Neural crest cell (in vitro differentiated cells): ENCODE measurements at regions not wholly inside any gene's neighbourhood (a gene's known extent, or its start where the extent isn't known, plus 50 kb on each side); places are given as distances from the start of the nearest gene placed in this dataset.

Experiments
- DNase-seq: peaks from one replicate; pipeline ENCODE4 v3.0.0; 2021; ENCODE audit warnings: low read depth, mixed read lengths, low spot score
- H3K27ac Mint-ChIP-seq: one replicate; pipeline ENCODE4 v1.8.0; 2021; ENCODE audit warnings: mild to moderate bottlenecking, mixed read lengths; ENCODE audit not compliant: unreplicated experiment
- H3K27me3 Mint-ChIP-seq: 2 replicates; pipeline ENCODE4 v1.8.0; 2021; ENCODE audit warnings: low read depth, mild to moderate bottlenecking, mixed read lengths
- H3K36me3 Mint-ChIP-seq: 2 replicates; pipeline ENCODE4 v1.8.0; 2021; ENCODE audit warnings: low read depth, mild to moderate bottlenecking, mixed read lengths
- H3K4me1 Mint-ChIP-seq: 2 replicates; pipeline ENCODE4 v1.8.0; 2021; ENCODE audit warnings: mixed read lengths
- H3K4me3 Mint-ChIP-seq: one replicate; pipeline ENCODE4 v1.8.0; 2021; ENCODE audit warnings: mild to moderate bottlenecking, mixed read lengths
- H3K9me3 Mint-ChIP-seq: 2 replicates; pipeline ENCODE4 v1.8.0; 2021; ENCODE audit warnings: mixed read lengths
- CTCF ChIP-seq: fragments of 200-600 bp; sonication (generic); conservative IDR thresholded peaks from 2 replicates; pipeline ENCODE4 v1.5.0; 2021; ENCODE audit warnings: antibody characterized with exemption, mild to moderate bottlenecking

GRCh38 chr4:100106982-100107381, 83.3 kb downstream of the DDIT4L start:
- Mint-ChIP-seq H3K36me3 (no peaks in the 10 kb centered on the region), H3K9me3 (no peaks in the 10 kb centered on the region), H3K27me3 (no peaks in the 10 kb centered on the region), H3K27ac (no peak overlapping the region), H3K4me1 (no peaks in the 10 kb centered on the region), H3K4me3 (no peak overlapping the region)
- TF ChIP-seq CTCF = no peak
- no peak for DNase-seq

- Mint-ChIP-seq H3K9me3 (no peaks in the 10 kb centered on the region), H3K4me1 (no peaks in the 10 kb centered on the region), H3K27ac (no peak overlapping the region), H3K27me3 (no peaks in the 10 kb centered on the region), H3K4me3 (no peak overlapping the region), H3K36me3 (no peaks in the 10 kb centered on the region)
- no peak for TF ChIP-seq CTCF
- no peak for DNase-seq
These were observed 86.6 kb downstream of the DDIT4L start for GRCh38 chr4:100103671-100104070.

- TF ChIP-seq CTCF = no peak
- Mint-ChIP-seq H3K4me3 (no peak overlapping the region), H3K27me3 (no peaks in the 10 kb centered on the region), H3K9me3 (no peaks in the 10 kb centered on the region), H3K36me3 (no peaks in the 10 kb centered on the region), H3K4me1 (peaks cover 5% of the 10 kb centered on the region), H3K27ac (no peak overlapping the region)
- no peak for DNase-seq
These were observed 89.3 kb downstream of the DDIT4L start for GRCh38 chr4:100100985-100101384.

GRCh38 chr4:100099746-100100145, 90.5 kb downstream of the DDIT4L start:
- H3K27ac Mint-ChIP-seq = no peak overlapping the region
- no peaks in the 10 kb centered on the region for H3K36me3 Mint-ChIP-seq
- peaks cover 15% of the 10 kb centered on the region for H3K4me1 Mint-ChIP-seq
- no peak for TF ChIP-seq CTCF
- H3K27me3 Mint-ChIP-seq = no peaks in the 10 kb centered on the region
- no peak for DNase-seq
- H3K9me3 Mint-ChIP-seq = no peaks in the 10 kb centered on the region
- H3K4me3 Mint-ChIP-seq = no peak overlapping the region

GRCh38 chr4:100098681-100099080, 91.6 kb downstream of the DDIT4L start:
- DNase-seq = no peak
- H3K4me1 Mint-ChIP-seq = peaks cover 17% of the 10 kb centered on the region
- no peak overlapping the region for H3K27ac Mint-ChIP-seq

More at GRCh38 chr4:100098681-100099080, 91.6 kb downstream of the DDIT4L start:
- H3K9me3 Mint-ChIP-seq = no peaks in the 10 kb centered on the region
- no peak overlapping the region for H3K4me3 Mint-ChIP-seq
- no peaks in the 10 kb centered on the region for H3K36me3 Mint-ChIP-seq
- no peak for TF ChIP-seq CTCF
- H3K27me3 Mint-ChIP-seq = no peaks in the 10 kb centered on the region
